H1 (cell line): ENCODE measurements at regions not wholly inside any gene's neighbourhood (a gene's known extent, or its start where the extent isn't known, plus 50 kb on each side); places are given as distances from the start of the nearest gene placed in this dataset.

ENCODE experiments used
- CTCF ChIA-PET: fragments of 300-600 bp; sonication (Branson Sonifier 250); formaldehyde crosslinking; loops from one replicate; lab custom pipeline; 2021; ENCODE audit not compliant: partially characterized antibody; lab: Charles Lee
- POLR2A ChIA-PET: fragments of 300-600 bp; sonication (Branson Sonifier 250); formaldehyde crosslinking; loops from one replicate; lab custom pipeline; 2021; ENCODE audit warnings: inconsistent platforms; ENCODE audit not compliant: partially characterized antibody; lab: Charles Lee
- DNase-seq, 2 experiments: peaks; one replicate each; pipeline versions ENCODE4 v3.0.0 to v3.0.0-alpha.2; 2010 to 2022; ENCODE audit warnings: low spot score in 2 of 2, low read depth in 1 of 2, mixed read lengths in 1 of 2
- FAIRE-seq: peaks from 2 replicates; lab custom pipeline; 2011; peaks lifted over from hg19 to GRCh38; lab: Jason Lieb, UNC
- H2AFZ ChIP-seq: 2 replicates; pipeline ENCODE4 v1.8.1; 2012; ENCODE audit warnings: low read length, inconsistent platforms
- H2AK5ac ChIP-seq: 2 replicates; pipeline ENCODE4 v1.6.1; 2013; ENCODE audit warnings: low read depth, low read length
- H2BK120ac ChIP-seq: replicated peaks from 2 replicates; pipeline ENCODE3; 2013; ENCODE audit warnings: low read depth, low read length, inconsistent platforms
- H2BK12ac ChIP-seq: 2 replicates; pipeline ENCODE4 v1.6.1; 2013; ENCODE audit warnings: low read depth, low read length
- H2BK15ac ChIP-seq: 2 replicates; pipeline ENCODE4 v1.6.1; 2013; ENCODE audit warnings: low read length
- H2BK20ac ChIP-seq: 2 replicates; pipeline ENCODE4 v1.6.1; 2013; ENCODE audit warnings: low read length
- H2BK5ac ChIP-seq: 2 replicates; pipeline ENCODE4 v1.6.1; 2013; ENCODE audit warnings: low read depth, low read length
- H3K14ac ChIP-seq: 2 replicates; pipeline ENCODE4 v1.6.1; 2013; ENCODE audit warnings: inconsistent platforms; ENCODE audit not compliant: insufficient read length
- H3K18ac ChIP-seq: 2 replicates; pipeline ENCODE4 v1.6.1; 2013; ENCODE audit warnings: low read length; ENCODE audit errors: extremely low read depth
- H3K23ac ChIP-seq: 2 replicates; pipeline ENCODE4 v1.6.1; 2013; ENCODE audit warnings: inconsistent platforms; ENCODE audit not compliant: insufficient read length
- H3K23me2 ChIP-seq: 2 replicates; pipeline ENCODE4 v1.6.1; 2013; ENCODE audit warnings: low read depth, low read length
- H3K27ac ChIP-seq: 2 replicates; pipeline ENCODE4 v1.6.1; 2011; ENCODE audit warnings: low read depth, low read length, inconsistent platforms
- H3K27me3 ChIP-seq, 4 experiments: replicated peaks in 1 of 4; 1 replicate in 1 of 4; 2 replicates in 3 of 4; pipeline versions ENCODE4 v1.6.1 to v1.8.1; 2011 to 2013; ENCODE audit warnings: low read length in 3 of 4, mild to moderate bottlenecking in 3 of 4, inconsistent platforms in 2 of 4, mixed read lengths in 2 of 4, moderate library complexity in 1 of 4; ENCODE audit not compliant: control insufficient read depth in 3 of 4, insufficient read depth in 3 of 4; ENCODE audit errors: extremely low read depth in 1 of 4
- H3K36me3 ChIP-seq, 4 experiments: 2 replicates each; pipeline versions ENCODE4 v1.6.1 to v1.8.1; 2011 to 2013; ENCODE audit warnings: mild to moderate bottlenecking in 4 of 4, low read length in 3 of 4, moderate library complexity in 2 of 4, control low read depth in 1 of 4, inconsistent platforms in 1 of 4; ENCODE audit not compliant: insufficient read depth in 4 of 4, control insufficient read depth in 2 of 4
- H3K4ac ChIP-seq: replicated peaks from 2 replicates; pipeline ENCODE3; 2013; ENCODE audit warnings: low read length, low read depth, mixed read lengths, inconsistent platforms; ENCODE audit not compliant: insufficient read length
- H3K4me1 ChIP-seq, 4 experiments: replicated peaks in 1 of 4; 1 replicate in 1 of 4; 2 replicates in 3 of 4; pipeline versions ENCODE4 v1.6.1 to v1.8.1; 2011 to 2013; ENCODE audit warnings: low read length in 3 of 4, inconsistent platforms in 2 of 4, mixed read lengths in 1 of 4; ENCODE audit not compliant: insufficient read depth in 4 of 4, control insufficient read depth in 3 of 4
- H3K4me2 ChIP-seq, 2 experiments: 2 replicates each; pipeline versions ENCODE4 v1.6.1 to v1.8.1; 2011 to 2013; ENCODE audit warnings: low read depth in 2 of 2, low read length in 2 of 2, control low read depth in 1 of 2, inconsistent platforms in 1 of 2, mild to moderate bottlenecking in 1 of 2; ENCODE audit not compliant: insufficient read depth in 1 of 2
- H3K4me3 ChIP-seq, 4 experiments: fragments of 200-600, 300-600 bp in 1 of 4; sonication (generic), shearing (Covaris generic), sonication (Bioruptor Twin) in 1 of 4; 2 replicates each; pipeline versions ENCODE4 v1.5.1 to v1.8.1; 2011 to 2016; ENCODE audit warnings: low read length in 4 of 4, low read depth in 3 of 4, control low read depth in 2 of 4, inconsistent platforms in 2 of 4, mild to moderate bottlenecking in 2 of 4, mixed read lengths in 1 of 4, moderate library complexity in 1 of 4; ENCODE audit not compliant: insufficient read depth in 2 of 4; ENCODE audit errors: extremely low read depth in 1 of 4
- H3K56ac ChIP-seq: replicated peaks from 2 replicates; pipeline ENCODE3; 2013; ENCODE audit warnings: low read depth, mild to moderate bottlenecking, mixed read lengths, low read length, inconsistent platforms; ENCODE audit not compliant: insufficient read length
- H3K79me1 ChIP-seq: 2 replicates; pipeline ENCODE4 v1.6.1; 2013; ENCODE audit warnings: low read depth, low read length, control low read depth
- H3K79me2 ChIP-seq, 2 experiments: 2 replicates each; pipeline versions ENCODE4 v1.6.1 to v1.8.1; 2012 to 2013; ENCODE audit warnings: low read length in 2 of 2, mild to moderate bottlenecking in 2 of 2, inconsistent platforms in 1 of 2; ENCODE audit not compliant: insufficient read depth in 2 of 2, control insufficient read depth in 1 of 2
- H3K9ac ChIP-seq, 4 experiments: replicated peaks in 1 of 4; 1 replicate in 1 of 4; 2 replicates in 3 of 4; pipeline versions ENCODE4 v1.6.1 to v1.8.1; 2011 to 2013; ENCODE audit warnings: low read depth in 3 of 4, low read length in 3 of 4, control low read depth in 2 of 4, mild to moderate bottlenecking in 2 of 4, moderate library complexity in 2 of 4, inconsistent platforms in 1 of 4; ENCODE audit errors: extremely low read depth in 1 of 4
- H3K9me3 ChIP-seq, 2 experiments: 2 replicates each; pipeline versions ENCODE4 v1.6.1 to v1.8.1; 2012 to 2013; ENCODE audit warnings: mild to moderate bottlenecking in 2 of 2, moderate library complexity in 2 of 2, control low read depth in 1 of 2, inconsistent platforms in 1 of 2, low read depth in 1 of 2, low read length in 1 of 2, mixed read lengths in 1 of 2; ENCODE audit not compliant: insufficient read depth in 2 of 2
- H4K20me1 ChIP-seq, 2 experiments: replicated peaks in 1 of 2; 2 replicates each; pipeline versions ENCODE3 to v1.8.1; 2011 to 2013; ENCODE audit warnings: inconsistent platforms in 2 of 2, low read length in 2 of 2, mild to moderate bottlenecking in 1 of 2; ENCODE audit not compliant: insufficient read depth in 2 of 2, control insufficient read depth in 1 of 2
- H4K5ac ChIP-seq: 2 replicates; pipeline ENCODE4 v1.6.1; 2013; ENCODE audit warnings: low read length, low read depth, mixed read lengths, inconsistent platforms; ENCODE audit not compliant: insufficient read length
- H4K8ac ChIP-seq: 2 replicates; pipeline ENCODE4 v1.8.0; 2013; ENCODE audit warnings: mild to moderate bottlenecking, moderate library complexity, low read length, inconsistent platforms; ENCODE audit not compliant: insufficient read depth; ENCODE audit errors: extremely low read depth
- H4K91ac ChIP-seq: replicated peaks from 2 replicates; pipeline ENCODE3; 2013; ENCODE audit warnings: low read length, mixed read lengths, inconsistent platforms; ENCODE audit not compliant: insufficient read length
- CTCF ChIP-seq, 3 experiments: IDR thresholded peaks; 1 replicate in 2 of 3; 2 replicates in 1 of 3; pipeline versions ENCODE4 v1.5.1 to v1.6.1; 2011; ENCODE audit warnings: low read length in 3 of 3, mild to moderate bottlenecking in 3 of 3, inconsistent platforms in 2 of 3, low read depth in 1 of 3, moderate library complexity in 1 of 3; ENCODE audit not compliant: insufficient read depth in 1 of 3; ENCODE audit errors: control extremely low read depth in 1 of 3
- GTF2F1 ChIP-seq: IDR thresholded peaks from 2 replicates; pipeline ENCODE4 v1.6.1; 2012; ENCODE audit warnings: low read depth, low read length, improper control_type of control experiment, borderline replicate concordance
- HDAC6 ChIP-seq: IDR thresholded peaks from one replicate; pipeline ENCODE4 v1.7.1; 2012; ENCODE audit warnings: low read depth, mild to moderate bottlenecking, inconsistent platforms, low read length, moderate library complexity
- PHF8 ChIP-seq: fragments of 200-600 bp; sonication (generic); conservative IDR thresholded peaks from 2 replicates; pipeline ENCODE4 v1.7.1; 2012; ENCODE audit warnings: low read depth, mild to moderate bottlenecking, inconsistent platforms, low read length, moderate library complexity
- RAD21 ChIP-seq, 2 experiments: IDR thresholded peaks in 1 of 2; conservative IDR thresholded peaks in 1 of 2; 2 replicates each; pipeline ENCODE4 v1.6.1; 2011; ENCODE audit warnings: low read depth in 2 of 2, low read length in 2 of 2, improper control_type of control experiment in 1 of 2, inconsistent platforms in 1 of 2, mild to moderate bottlenecking in 1 of 2, moderate library complexity in 1 of 2
- RFX5 ChIP-seq: IDR thresholded peaks from 2 replicates; pipeline ENCODE4 v1.6.1; 2011; ENCODE audit warnings: low read depth, low read length, improper control_type of control experiment, borderline replicate concordance
- SIX5 ChIP-seq: IDR thresholded peaks from 2 replicates; pipeline ENCODE4 v1.6.1; 2011; ENCODE audit warnings: mild to moderate bottlenecking, low read depth, low read length
- SP4 ChIP-seq: IDR thresholded peaks from 2 replicates; pipeline ENCODE4 v1.6.1; 2012; ENCODE audit warnings: low read length, inconsistent platforms
- YY1 ChIP-seq: IDR thresholded peaks from 2 replicates; pipeline ENCODE4 v1.6.1; 2011; ENCODE audit warnings: low read depth, mild to moderate bottlenecking, low read length
- WGBS, 2 experiments: shearing (Covaris generic) in 1 of 2; methylation state at CpG; one replicate each; pipeline versions ENCODE4 v1.1.6 to v1.1.7; 2013 to 2015; ENCODE audit warnings: low lambda C conversion rate in 2 of 2, mixed read lengths in 2 of 2, inconsistent platforms in 1 of 2, low coverage in 1 of 2, missing lambda C conversion rate in 1 of 2; ENCODE audit not compliant: insufficient replicate concordance in 2 of 2, insufficient coverage in 1 of 2, insufficient read length in 1 of 2; ENCODE audit errors: extremely low coverage in 1 of 2, missing lambda C conversion rate in 1 of 2; 5-methylcytosine and 5-hydroxymethylcytosine counted together

DNA sequence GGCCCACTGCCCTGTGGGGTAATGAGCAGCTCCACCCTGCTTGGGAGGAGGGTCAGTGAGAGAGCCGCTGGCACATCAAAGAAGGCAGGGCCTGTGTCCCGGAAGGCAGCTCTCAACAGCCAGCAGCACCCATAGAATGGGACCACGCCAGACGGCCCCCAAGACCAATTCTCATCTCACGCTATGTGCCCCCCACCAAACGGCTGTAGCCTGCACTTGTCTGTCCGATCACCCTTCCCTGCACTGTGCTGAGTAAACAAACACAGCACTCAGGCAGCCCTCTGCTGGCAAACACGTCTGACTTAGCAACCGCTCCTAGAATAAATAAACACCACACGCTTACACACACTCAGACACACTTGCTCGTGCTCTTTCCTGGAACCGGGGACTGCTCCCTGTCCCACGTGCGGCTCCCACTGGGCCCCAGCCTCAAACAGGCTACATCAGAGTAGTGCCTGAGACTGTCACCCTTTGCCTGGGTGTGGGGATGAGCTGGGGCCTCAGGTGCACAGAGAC lies 53.2 kb upstream of the CDON start:
- Histone ChIP-seq H2BK120ac (no peak overlapping the region), H3K27me3 (0 out of 7 replicates have a peak, but pooled peaks cover 0 to 3% (median 0%) of the 10 kb centered on the region in 4 experiments), H3K9me3 (no peaks in the 10 kb centered on the region), H2BK12ac (peak overlapping the region; percentile 18; the same call in 1 of the 2 replicates), H3K23me2 (no peaks in the 10 kb centered on the region), H3K79me1 (no peaks in the 10 kb centered on the region), H4K8ac (peak overlapping the region; percentile 80; the same call in 1 of the 2 replicates), H4K20me1 (no peaks in the 10 kb centered on the region), H3K4me2 (no peak overlapping the region), H3K36me3 (no peaks in the 10 kb centered on the region), H3K4ac (no peak overlapping the region), H3K56ac (no peak overlapping the region), H2BK5ac (no peak overlapping the region), H3K14ac (no peak overlapping the region), H2AFZ (0 out of 2 replicates have a peak overlapping the region, but pooled peaks have one; percentile 51), H3K79me2 (no peaks in the 10 kb centered on the region), H3K18ac (no peak overlapping the region), H4K5ac (no peak overlapping the region), H3K4me1 (peaks cover 0 to 7% (median 0%) of the 10 kb centered on the region in 4 experiments; a peak in 3 of 7 replicates), H3K23ac (no peak overlapping the region), H3K9ac (no peak overlapping the region), H2AK5ac (no peak overlapping the region), H3K27ac (no peak overlapping the region; the same call in 1 of the 2 replicates), H2BK20ac (no peak overlapping the region), H4K91ac (no peak overlapping the region), H3K4me3 (no peak overlapping the region), H2BK15ac (no peak overlapping the region)
- WGBS, 2 experiments, result 78% methylated on average over 14 of the region's 14 CpGs; no CpG with 5 or more reads in 1 of the 2 experiments
- DNase-seq (no peak), FAIRE-seq (no peak)
- CTCF ChIA-PET, result interaction anchor here (0.7 to 5.4 kb wide), 14 partner anchors 9 to 191 kb away, joined by 3 to 42 read pairs (median 4); no protein-coding TSS in a partner anchor
- no peak for TF ChIP-seq GTF2F1
- no peak for TF ChIP-seq RFX5
- TF ChIP-seq SIX5, result no peak
- peak in 1 of 2 experiments; percentile 16; a peak in 2 of 4 replicates for TF ChIP-seq RAD21 (IDR thresholded peaks at IDR 0.05 in 1 of 2, conservative IDR thresholded peaks at IDR 0.05 in 1 of 2; ENCODE audit: low read depth in 2 of 2, low read length in 2 of 2)
- TF ChIP-seq HDAC6, result no peak
- TF ChIP-seq CTCF (IDR thresholded peaks at IDR 0.05; ENCODE audit: control extremely low read depth in 1 of 3, insufficient read depth in 1 of 3, low read depth in 1 of 3, low read length in 3 of 3), result peak in 2 of 3 experiments; percentile 8 to 20; a peak in 2 of 4 replicates
- no peak for TF ChIP-seq SP4
- TF ChIP-seq YY1, result no peak
- no peak for TF ChIP-seq PHF8
- POLR2A ChIA-PET, result interaction anchor here (0.6 to 1.5 kb wide), 2 partner anchors 12 to 37 kb away, joined by 3 read pairs; no protein-coding TSS in a partner anchor
